GM18870 (cell line): ENCODE measurements at regions not wholly inside any gene's neighbourhood (a gene's known extent, or its start where the extent isn't known, plus 50 kb on each side); places are given as distances from the start of the nearest gene placed in this dataset.

Source experiments
- ATAC-seq: cut with Tn5 transposase; IDR thresholded peaks from one replicate; pipeline ENCODE4 v1.9.1; 2021; ENCODE audit warnings: moderate library complexity; ENCODE audit not compliant: unreplicated experiment

- ATAC-seq, result no peak
These were observed 73.0 kb upstream of the HMGN3 start for GRCh38 chr6:79307321-79308036.

- ATAC-seq, result no peak
These were observed 70.5 kb upstream of the HMGN3 start for GRCh38 chr6:79305020-79305419.

GRCh38 chr6:79302341-79302740 is 67.9 kb upstream of the HMGN3 start:
- ATAC-seq, result no peak

GRCh38 chr6:79301290-79301689 is 66.8 kb upstream of the HMGN3 start:
- no peak for ATAC-seq

GRCh38 chr6:79296211-79296610 is 61.7 kb upstream of the HMGN3 start:
- no peak for ATAC-seq
